Lung (tissue), 11 donors: ENCODE measurements at regions not wholly inside any gene's neighbourhood (a gene's known extent, or its start where the extent isn't known, plus 50 kb on each side); places are given as distances from the start of the nearest gene placed in this dataset.

Experiments used
- ATAC-seq: fragments of 200-7000 bp; cut with Tn5 transposase; one replicate; pipeline ENCODE4 v1.9.1; 2020; ENCODE audit warnings: moderate number of reproducible peaks; ENCODE audit not compliant: insufficient read depth, low FRiP score
- DNase-seq, 3 donors: peaks; one replicate each; pipeline ENCODE4 v3.0.0-alpha.2; 2013 to 2017
- H3K27ac ChIP-seq, 2 donors: one replicate each; pipeline ENCODE4 v1.5.1; 2013; ENCODE audit warnings: mild to moderate bottlenecking in 2 of 2, moderate library complexity in 2 of 2, control low read depth in 1 of 2, inconsistent platforms in 1 of 2, low read depth in 1 of 2, low read length in 1 of 2
- H3K27me3 ChIP-seq, 3 donors: one replicate each; pipeline ENCODE4 v1.5.1; 2013; ENCODE audit warnings: low read length in 2 of 3; ENCODE audit not compliant: control insufficient read depth in 3 of 3, insufficient read depth in 3 of 3
- H3K36me3 ChIP-seq, 4 donors: one replicate each; pipeline ENCODE4 v1.5.1; 2013; ENCODE audit warnings: low read length in 4 of 4, mild to moderate bottlenecking in 1 of 4, moderate library complexity in 1 of 4; ENCODE audit not compliant: control insufficient read depth in 4 of 4, insufficient read depth in 4 of 4
- H3K4me1 ChIP-seq, 5 donors: one replicate each; pipeline ENCODE4 v1.5.1; 2013; ENCODE audit warnings: low read length in 5 of 5, mild to moderate bottlenecking in 2 of 5, moderate library complexity in 1 of 5; ENCODE audit not compliant: control insufficient read depth in 5 of 5, insufficient read depth in 5 of 5
- H3K4me3 ChIP-seq: one replicate; pipeline ENCODE4 v1.5.1; 2013; ENCODE audit warnings: mild to moderate bottlenecking, control low read depth, moderate library complexity
- H3K9ac ChIP-seq, 2 donors: one replicate each; pipeline ENCODE4 v1.5.1; 2013; ENCODE audit warnings: low read length in 2 of 2, control low read depth in 1 of 2; ENCODE audit not compliant: insufficient read depth in 1 of 2
- H3K9me3 ChIP-seq, 4 donors: one replicate each; pipeline ENCODE4 v1.5.1; 2013; ENCODE audit warnings: low read length in 3 of 4, mild to moderate bottlenecking in 1 of 4, moderate library complexity in 1 of 4; ENCODE audit not compliant: control insufficient read depth in 4 of 4, insufficient read depth in 3 of 4
- WGBS, 2 donors: extraction: QIAGEN DNeasy Blood & Tissue Kit; methylation state at CpG; one replicate each; pipeline ENCODE4 v1.1.7; 2013; 5-methylcytosine and 5-hydroxymethylcytosine counted together
- TF ChIP-seq, protein P1 (sequence below): IDR thresholded peaks from 2 replicates; pipeline ENCODE4 v1.5.1; 2012; ENCODE audit warnings: mild to moderate bottlenecking; ENCODE audit errors: control extremely low read depth, extremely low read depth
- donor health status: control.
- donor health status: control.
- donor health status: Bipolar disorder and iron deficiency.
- donor health status: healthy.
- donor health status: DM: yes; HTN: yes; CAD: no.

DNA sequence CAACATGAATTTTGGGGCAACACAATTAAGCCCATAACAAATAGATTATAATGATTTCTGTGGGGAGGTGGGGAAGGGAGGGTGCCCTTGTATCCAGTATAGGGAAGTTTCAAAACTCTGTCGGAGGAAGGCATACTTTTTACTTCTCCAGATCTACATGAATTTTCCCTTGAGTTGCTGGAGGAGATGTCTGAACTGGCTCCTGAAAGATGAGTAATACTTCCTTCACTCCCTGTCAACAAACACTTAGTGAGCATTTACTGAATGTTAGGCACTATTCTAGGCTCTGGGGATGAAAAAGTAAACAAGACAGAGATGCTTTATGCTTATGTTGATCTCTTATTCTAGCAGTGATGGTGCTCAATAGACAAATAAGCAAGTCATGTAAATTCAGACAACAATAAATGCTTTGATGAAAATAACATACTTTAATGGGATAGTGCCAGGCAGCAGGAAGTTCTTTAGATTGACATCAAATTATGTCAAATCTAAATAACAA is 197.9 kb upstream of the ANKH start:
- TF ChIP-seq, protein P1, sequence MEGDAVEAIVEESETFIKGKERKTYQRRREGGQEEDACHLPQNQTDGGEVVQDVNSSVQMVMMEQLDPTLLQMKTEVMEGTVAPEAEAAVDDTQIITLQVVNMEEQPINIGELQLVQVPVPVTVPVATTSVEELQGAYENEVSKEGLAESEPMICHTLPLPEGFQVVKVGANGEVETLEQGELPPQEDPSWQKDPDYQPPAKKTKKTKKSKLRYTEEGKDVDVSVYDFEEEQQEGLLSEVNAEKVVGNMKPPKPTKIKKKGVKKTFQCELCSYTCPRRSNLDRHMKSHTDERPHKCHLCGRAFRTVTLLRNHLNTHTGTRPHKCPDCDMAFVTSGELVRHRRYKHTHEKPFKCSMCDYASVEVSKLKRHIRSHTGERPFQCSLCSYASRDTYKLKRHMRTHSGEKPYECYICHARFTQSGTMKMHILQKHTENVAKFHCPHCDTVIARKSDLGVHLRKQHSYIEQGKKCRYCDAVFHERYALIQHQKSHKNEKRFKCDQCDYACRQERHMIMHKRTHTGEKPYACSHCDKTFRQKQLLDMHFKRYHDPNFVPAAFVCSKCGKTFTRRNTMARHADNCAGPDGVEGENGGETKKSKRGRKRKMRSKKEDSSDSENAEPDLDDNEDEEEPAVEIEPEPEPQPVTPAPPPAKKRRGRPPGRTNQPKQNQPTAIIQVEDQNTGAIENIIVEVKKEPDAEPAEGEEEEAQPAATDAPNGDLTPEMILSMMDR, result no peak
- WGBS, 2 donors, result 80 to 86% methylated on average over 1 of the region's 1 CpG
- H3K9ac ChIP-seq, result no peak overlapping the region
- no peak overlapping the region for H3K4me3 ChIP-seq
- H3K36me3 ChIP-seq, result no peaks in the 10 kb centered on the region
- no peak for DNase-seq
- no peak overlapping the region for H3K27ac ChIP-seq
- H3K27me3 ChIP-seq, result no peaks in the 10 kb centered on the region
- H3K9me3 ChIP-seq, result peaks cover 0 to 6% (median 0%) of the 10 kb centered on the region in 4 donors
- peaks cover 0 to 5% (median 0%) of the 10 kb centered on the region in 5 donors for H3K4me1 ChIP-seq
- no peak for ATAC-seq

DNA sequence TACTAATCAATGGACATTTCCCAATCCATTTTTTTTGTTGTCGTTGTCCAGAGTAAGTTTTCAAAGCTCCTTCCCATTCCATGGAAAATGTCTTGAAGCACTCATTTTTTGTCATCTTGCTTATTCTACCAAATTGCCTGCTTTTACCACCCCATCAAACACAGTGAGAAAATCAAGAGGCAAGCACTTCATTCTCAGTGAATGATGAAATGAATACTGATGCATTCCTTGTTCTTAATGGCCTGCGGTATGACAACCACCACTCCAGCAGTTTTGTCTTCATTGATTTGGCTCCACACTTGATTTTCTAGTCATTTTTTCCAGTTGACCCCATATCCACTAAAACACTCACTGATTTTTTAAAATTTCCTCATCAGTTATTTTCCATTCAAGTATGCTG is 193.5 kb upstream of the ANKH start:
- 53 to 65% methylated on average over 2 of the region's 2 CpGs for WGBS, 2 donors
- Histone ChIP-seq H3K9ac (no peak overlapping the region), H3K4me1 (peaks cover 0 to 7% (median 0%) of the 10 kb centered on the region in 5 donors), H3K36me3 (no peaks in the 10 kb centered on the region), H3K4me3 (no peak overlapping the region), H3K27me3 (no peaks in the 10 kb centered on the region), H3K27ac (no peak overlapping the region), H3K9me3 (no peaks in the 10 kb centered on the region)
- ATAC-seq (no peak), DNase-seq (peak; percentile 19 to 90 (median 84))
- TF ChIP-seq, protein P1, result no peak

DNA sequence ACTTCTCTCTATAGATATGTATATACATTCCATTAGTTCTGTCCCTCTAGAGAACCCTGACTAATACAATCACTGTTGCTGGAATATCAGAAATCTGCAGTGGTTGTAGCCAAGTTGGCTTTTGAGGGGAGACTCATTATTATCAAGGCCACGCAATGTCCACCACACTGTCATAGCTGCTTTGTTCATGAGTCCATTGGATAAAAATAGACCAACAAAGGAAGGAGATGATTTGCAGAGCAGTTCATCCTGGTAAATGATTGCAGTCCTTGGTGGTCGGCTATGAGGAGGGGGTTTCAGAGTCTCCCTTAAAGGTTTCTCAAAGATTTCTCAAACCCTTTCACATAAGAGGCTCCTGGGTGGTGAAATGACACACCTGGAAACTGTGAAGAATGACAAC is 192.8 kb upstream of the ANKH start:
- H3K4me1 ChIP-seq, result peaks cover 0 to 7% (median 0%) of the 10 kb centered on the region in 5 donors
- H3K27me3 ChIP-seq, result no peaks in the 10 kb centered on the region
- no peaks in the 10 kb centered on the region for H3K9me3 ChIP-seq
- H3K4me3 ChIP-seq, result no peak overlapping the region
- ATAC-seq (no peak), DNase-seq (peak in 1 of 3 donors; percentile 9)
- no peak overlapping the region for H3K27ac ChIP-seq
- WGBS, 2 donors, result 81 to 84% methylated on average over 2 of the region's 2 CpGs
- H3K36me3 ChIP-seq, result no peaks in the 10 kb centered on the region
- H3K9ac ChIP-seq, result no peak overlapping the region
- TF ChIP-seq, protein P1, result no peak

GRCh38 chr5:15056988-15057592 is 185.5 kb upstream of the ANKH start:
- WGBS, 2 donors, result 92 to 95% methylated on average over 6 of the region's 6 CpGs
- no peak for ATAC-seq
- H3K36me3 ChIP-seq, result no peaks in the 10 kb centered on the region
- no peak overlapping the region for H3K9ac ChIP-seq
- TF ChIP-seq, protein P1, result no peak
- H3K27ac ChIP-seq, result no peak overlapping the region
- peaks cover 0 to 10% (median 1%) of the 10 kb centered on the region in 4 donors for H3K9me3 ChIP-seq
- no peaks in the 10 kb centered on the region for H3K4me1 ChIP-seq
- no peak overlapping the region for H3K4me3 ChIP-seq
- H3K27me3 ChIP-seq, result no peaks in the 10 kb centered on the region
- DNase-seq, result no peak
